ENCODE measurements at regions not wholly inside any gene's neighbourhood (a gene's known extent, or its start where the extent isn't known, plus 50 kb on each side); places are given as distances from the start of the nearest gene placed in this dataset.
"Not testable (repeated sequence)": the region's sequence is repeated elsewhere in the genome, so short reads cannot be mapped to it uniquely, and the experiment has no call there.

GRCh38 chr5:100110497-100110896, 424.7 kb upstream of the FAM174A start:
- Histone ChIP-seq H3K9ac (no peak overlapping the region), H2AFZ (no peak overlapping the region), H3K4me3 (ENCODE audit: low read depth, low read length) (no peak overlapping the region), H3K4me2 (ENCODE audit: low read length) (no peak overlapping the region), H3K4me1 (no peaks in the 10 kb centered on the region), H3K79me2 (no peaks in the 10 kb centered on the region), H3K27me3 (ENCODE audit: control insufficient read depth, insufficient read depth, low read length) (no peaks in the 10 kb centered on the region), H3K36me3 (ENCODE audit: control insufficient read depth, insufficient read depth, low read length) (no peaks in the 10 kb centered on the region), H3K27ac (no peak overlapping the region), H3K9me3 (ENCODE audit: control insufficient read depth, low read length) (no peaks in the 10 kb centered on the region)
- no peak for TF ChIP-seq CTCF (IDR thresholded peaks at IDR 0.05)

GRCh38 chr5:100108883-100109282, 426.3 kb upstream of the FAM174A start:
- Histone ChIP-seq H3K79me2 (no peaks in the 10 kb centered on the region), H3K4me1 (no peaks in the 10 kb centered on the region), H3K4me3 (ENCODE audit: low read depth, low read length) (no peak overlapping the region), H3K9me3 (ENCODE audit: control insufficient read depth, low read length) (no peaks in the 10 kb centered on the region), H3K9ac (no peak overlapping the region), H3K27me3 (ENCODE audit: control insufficient read depth, insufficient read depth, low read length) (no peaks in the 10 kb centered on the region), H3K4me2 (ENCODE audit: low read length) (no peak overlapping the region), H3K27ac (no peak overlapping the region), H3K36me3 (ENCODE audit: control insufficient read depth, insufficient read depth, low read length) (no peaks in the 10 kb centered on the region), H2AFZ (no peak overlapping the region)
- TF ChIP-seq CTCF (IDR thresholded peaks at IDR 0.05), result no peak

GRCh38 chr5:100103592-100104119, 431.5 kb upstream of the FAM174A start:
- not testable (repeated sequence) for H3K27ac ChIP-seq; H3K9me3 ChIP-seq (ENCODE audit: control insufficient read depth, low read length); H3K4me3 ChIP-seq (ENCODE audit: low read depth, low read length); H3K9ac ChIP-seq; H3K79me2 ChIP-seq; H3K36me3 ChIP-seq (ENCODE audit: control insufficient read depth, insufficient read depth, low read length); H3K27me3 ChIP-seq (ENCODE audit: control insufficient read depth, insufficient read depth, low read length); H2AFZ ChIP-seq; H3K4me1 ChIP-seq; H3K4me2 ChIP-seq (ENCODE audit: low read length)

- H3K27ac ChIP-seq; H3K36me3 ChIP-seq (ENCODE audit: control insufficient read depth, insufficient read depth, low read length): not testable (repeated sequence)
These were observed 433.7 kb upstream of the FAM174A start for GRCh38 chr5:100101466-100101865.

GRCh38 chr5:100096328-100096727, 438.8 kb upstream of the FAM174A start:
- not testable (repeated sequence) for H3K9me3 ChIP-seq (ENCODE audit: control insufficient read depth, low read length); H3K36me3 ChIP-seq (ENCODE audit: control insufficient read depth, insufficient read depth, low read length); H3K79me2 ChIP-seq; H3K27me3 ChIP-seq (ENCODE audit: control insufficient read depth, insufficient read depth, low read length); H3K4me1 ChIP-seq; H2AFZ ChIP-seq; H3K9ac ChIP-seq; H3K4me3 ChIP-seq (ENCODE audit: low read depth, low read length); H3K4me2 ChIP-seq (ENCODE audit: low read length); H3K27ac ChIP-seq

More at GRCh38 chr5:100101466-100101865, 433.7 kb upstream of the FAM174A start:
- not testable (repeated sequence) for H3K4me2 ChIP-seq (ENCODE audit: low read length); H3K79me2 ChIP-seq; H3K27me3 ChIP-seq (ENCODE audit: control insufficient read depth, insufficient read depth, low read length); H3K4me1 ChIP-seq; H3K9ac ChIP-seq; H2AFZ ChIP-seq; H3K4me3 ChIP-seq (ENCODE audit: low read depth, low read length); H3K9me3 ChIP-seq (ENCODE audit: control insufficient read depth, low read length)

- H3K4me3 ChIP-seq (ENCODE audit: low read depth, low read length); H3K27me3 ChIP-seq (ENCODE audit: control insufficient read depth, insufficient read depth, low read length); H2AFZ ChIP-seq; H3K9me3 ChIP-seq (ENCODE audit: control insufficient read depth, low read length); H3K36me3 ChIP-seq (ENCODE audit: control insufficient read depth, insufficient read depth, low read length); H3K27ac ChIP-seq; H3K4me1 ChIP-seq; H3K9ac ChIP-seq; H3K79me2 ChIP-seq; H3K4me2 ChIP-seq (ENCODE audit: low read length): not testable (repeated sequence)
These were observed 454.5 kb upstream of the FAM174A start for GRCh38 chr5:100080703-100081102.

GRCh38 chr5:100079163-100079562, 456.0 kb upstream of the FAM174A start:
- H3K4me1 ChIP-seq; H3K4me2 ChIP-seq (ENCODE audit: low read length); H3K36me3 ChIP-seq (ENCODE audit: control insufficient read depth, insufficient read depth, low read length); H3K79me2 ChIP-seq; H3K4me3 ChIP-seq (ENCODE audit: low read depth, low read length); H3K9me3 ChIP-seq (ENCODE audit: control insufficient read depth, low read length); H3K27me3 ChIP-seq (ENCODE audit: control insufficient read depth, insufficient read depth, low read length); H3K9ac ChIP-seq; H3K27ac ChIP-seq; H2AFZ ChIP-seq: not testable (repeated sequence)

GRCh38 chr5:100066020-100066419, 469.2 kb upstream of the FAM174A start:
- not testable (repeated sequence) for H3K36me3 ChIP-seq (ENCODE audit: control insufficient read depth, insufficient read depth, low read length); H2AFZ ChIP-seq; H3K27me3 ChIP-seq (ENCODE audit: control insufficient read depth, insufficient read depth, low read length); H3K27ac ChIP-seq; H3K4me1 ChIP-seq; H3K4me2 ChIP-seq (ENCODE audit: low read length); H3K9me3 ChIP-seq (ENCODE audit: control insufficient read depth, low read length); H3K9ac ChIP-seq; H3K4me3 ChIP-seq (ENCODE audit: low read depth, low read length); H3K79me2 ChIP-seq
